HG03025 (cell line): ENCODE measurements at regions not wholly inside any gene's neighbourhood (a gene's known extent, or its start where the extent isn't known, plus 50 kb on each side); places are given as distances from the start of the nearest gene placed in this dataset.

Experiments used
- ATAC-seq: cut with Tn5 transposase; IDR thresholded peaks from one replicate; pipeline ENCODE4 v1.9.1; 2021; ENCODE audit warnings: mild to moderate bottlenecking, moderate library complexity; ENCODE audit not compliant: unreplicated experiment, low FRiP score

GRCh38 chrX:33465137-33465536 lies 253.8 kb upstream of the DMD start:
- no peak for ATAC-seq

- ATAC-seq: no peak
Observed at GRCh38 chrX:33457102-33457501, 245.8 kb upstream of the DMD start.

- ATAC-seq: no peak
Observed at GRCh38 chrX:33447285-33447684, 235.9 kb upstream of the DMD start.

- peak; percentile 80 for ATAC-seq
Observed at GRCh38 chrX:33434256-33435092, 223.1 kb upstream of the DMD start.

- no peak for ATAC-seq
Observed at GRCh38 chrX:33416273-33416805, 205.0 kb upstream of the DMD start.

GRCh38 chrX:33415459-33415858 lies 204.1 kb upstream of the DMD start:
- ATAC-seq: no peak

GRCh38 chrX:33385546-33385945 lies 174.2 kb upstream of the DMD start:
- no peak for ATAC-seq

GRCh38 chrX:33379839-33380238 lies 168.5 kb upstream of the DMD start:
- ATAC-seq: no peak

GRCh38 chrX:33357606-33358005 lies 146.3 kb upstream of the DMD start:
- no peak for ATAC-seq

- ATAC-seq: no peak
Observed at GRCh38 chrX:33339219-33339618, 127.9 kb upstream of the DMD start.

- no peak for ATAC-seq
Observed at GRCh38 chrX:33336783-33337182, 125.4 kb upstream of the DMD start.

- ATAC-seq: no peak
Observed at GRCh38 chrX:33333271-33333670, 121.9 kb upstream of the DMD start.

GRCh38 chrX:33330798-33331197 lies 119.4 kb upstream of the DMD start:
- no peak for ATAC-seq

GRCh38 chrX:33324099-33324498 lies 112.8 kb upstream of the DMD start:
- ATAC-seq: no peak

- ATAC-seq: no peak
Observed at GRCh38 chrX:33307911-33308354, 96.6 kb upstream of the DMD start.

- no peak for ATAC-seq
Observed at GRCh38 chrX:33298622-33299021, 87.3 kb upstream of the DMD start.

- ATAC-seq: no peak
Observed at GRCh38 chrX:33285550-33285949, 74.2 kb upstream of the DMD start.

- ATAC-seq: no peak
Observed at GRCh38 chrX:33277046-33277445, 65.7 kb upstream of the DMD start.

- ATAC-seq: no peak
Observed at GRCh38 chrX:33273535-33273934, 62.2 kb upstream of the DMD start.

GRCh38 chrX:33272986-33273385 lies 61.6 kb upstream of the DMD start:
- no peak for ATAC-seq
